SJCRH30 (cell line): ENCODE measurements at regions not wholly inside any gene's neighbourhood (a gene's known extent, or its start where the extent isn't known, plus 50 kb on each side); places are given as distances from the start of the nearest gene placed in this dataset.
A peak's percentile ranks its signal among the peaks of the same experiment; 100 is the strongest.

ENCODE experiments used
- DNase-seq, 2 experiments: peaks; one replicate each; pipeline ENCODE4 v3.0.0-alpha.2; 2015 to 2020
- H3K27ac ChIP-seq: fragments of 250-450 bp; sonication (Bioruptor Pico); 2 replicates; pipeline ENCODE4 v1.5.1; 2020; ENCODE audit warnings: mild to moderate bottlenecking, moderate library complexity
- H3K27me3 ChIP-seq: fragments of 250-450 bp; sonication (Bioruptor Pico); 2 replicates; pipeline ENCODE4 v1.5.1; 2020; ENCODE audit warnings: mild to moderate bottlenecking, moderate library complexity
- H3K36me3 ChIP-seq: fragments of 250-450 bp; sonication (Bioruptor Pico); 2 replicates; pipeline ENCODE4 v1.5.1; 2020; ENCODE audit warnings: mild to moderate bottlenecking, moderate library complexity
- H3K4me1 ChIP-seq: fragments of 250-450 bp; sonication (Bioruptor Pico); 2 replicates; pipeline ENCODE4 v1.5.1; 2020; ENCODE audit warnings: mild to moderate bottlenecking, moderate library complexity
- H3K4me3 ChIP-seq: fragments of 250-450 bp; sonication (Bioruptor Pico); 2 replicates; pipeline ENCODE4 v1.5.1; 2020; ENCODE audit warnings: mild to moderate bottlenecking, moderate library complexity
- H3K9me3 ChIP-seq: fragments of 250-450 bp; sonication (Bioruptor Pico); replicated peaks from 2 replicates; pipeline ENCODE4 v1.5.1; 2020; ENCODE audit warnings: mild to moderate bottlenecking, moderate library complexity

DNA sequence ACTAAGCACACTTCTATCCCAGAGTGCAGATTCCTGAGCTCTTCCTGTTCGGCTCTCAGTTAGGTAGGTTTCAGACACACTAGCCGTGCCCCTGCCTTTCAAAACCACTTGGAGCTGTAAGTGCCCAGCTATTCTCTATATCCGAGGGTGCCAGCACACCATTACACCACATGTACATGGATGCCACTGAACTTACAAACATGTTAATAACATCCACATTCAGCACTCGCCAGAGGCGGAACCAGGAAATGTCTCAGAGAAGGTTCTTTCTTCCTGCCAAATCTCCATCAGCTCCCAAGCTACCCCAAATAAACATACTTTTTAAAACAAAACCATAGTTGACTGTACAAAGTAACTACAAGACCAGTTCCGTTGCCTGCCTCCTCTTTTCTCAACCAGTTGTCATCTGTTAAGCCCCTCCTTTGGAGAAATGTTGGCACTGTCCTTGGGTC, 78.4 kb upstream of the CTTNBP2NL start:
- H3K36me3 ChIP-seq: no peaks in the 10 kb centered on the region
- peak overlapping the region; percentile 72 for H3K27ac ChIP-seq
- no peaks in the 10 kb centered on the region for H3K9me3 ChIP-seq
- H3K4me1 ChIP-seq: peaks cover 43% of the 10 kb centered on the region
- peak overlapping the region; percentile 15 for H3K4me3 ChIP-seq
- peak; percentile 53 to 60 for DNase-seq
- H3K27me3 ChIP-seq: no peaks in the 10 kb centered on the region

DNA sequence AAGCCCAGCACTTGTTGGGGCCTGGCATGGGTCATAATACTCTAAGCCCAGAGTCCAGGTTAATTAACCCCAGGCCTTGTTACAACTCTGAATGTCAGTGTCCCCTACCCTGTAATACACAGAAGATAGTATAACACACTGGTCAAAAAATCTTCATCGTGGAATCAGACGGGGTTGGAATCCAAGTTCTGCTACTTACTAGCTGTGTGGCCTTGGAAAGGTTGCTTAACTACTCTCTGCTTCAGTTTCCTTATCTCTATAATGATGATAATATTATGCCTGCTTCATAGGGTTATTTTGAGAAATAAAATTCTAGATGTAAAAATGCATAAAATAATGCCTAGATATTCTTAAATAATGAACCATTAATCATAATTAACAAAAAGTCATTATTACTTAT, 77.8 kb upstream of the CTTNBP2NL start:
- no peaks in the 10 kb centered on the region for H3K27me3 ChIP-seq
- no peaks in the 10 kb centered on the region for H3K9me3 ChIP-seq
- H3K27ac ChIP-seq: peak overlapping the region; percentile 72
- no peak for DNase-seq
- no peaks in the 10 kb centered on the region for H3K36me3 ChIP-seq
- no peak overlapping the region for H3K4me3 ChIP-seq
- peaks cover 44% of the 10 kb centered on the region for H3K4me1 ChIP-seq

DNA sequence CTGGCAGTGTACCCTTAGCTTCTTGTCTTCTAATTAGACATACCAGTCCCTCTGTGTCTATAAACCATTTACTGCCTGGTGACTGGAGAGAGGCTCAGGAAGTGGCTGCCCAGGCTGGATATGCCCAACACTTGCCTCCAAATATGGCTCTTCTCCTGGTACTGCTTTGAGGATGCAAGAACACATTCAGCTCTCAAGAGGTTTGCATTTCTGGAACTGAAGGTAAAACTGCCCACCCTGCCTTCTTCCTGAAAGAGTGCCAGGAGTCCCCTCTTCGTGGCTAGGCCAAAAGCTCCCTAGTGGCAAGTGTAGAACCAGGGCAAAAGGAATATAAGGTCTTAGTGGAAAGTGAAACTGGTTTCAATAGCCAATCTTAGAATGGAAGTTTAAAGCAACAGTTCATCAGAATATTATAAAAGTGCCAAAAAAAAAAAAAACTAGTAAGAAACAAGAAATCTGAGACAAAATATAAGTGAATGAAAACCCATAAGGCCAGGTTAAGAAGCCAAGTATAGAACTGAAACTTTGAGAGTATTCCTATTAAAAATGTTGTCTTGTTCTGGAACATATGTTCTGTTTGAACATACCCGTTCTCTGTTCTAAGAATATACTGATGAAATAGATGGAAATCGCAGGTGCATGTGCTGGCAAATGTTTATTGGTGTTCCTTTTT, 77.2 kb upstream of the CTTNBP2NL start:
- H3K27ac ChIP-seq: no peak overlapping the region; the same call in 1 of the 2 replicates
- peaks cover 44% of the 10 kb centered on the region for H3K4me1 ChIP-seq
- no peaks in the 10 kb centered on the region for H3K9me3 ChIP-seq
- no peaks in the 10 kb centered on the region for H3K36me3 ChIP-seq
- no peaks in the 10 kb centered on the region for H3K27me3 ChIP-seq
- DNase-seq: no peak
- H3K4me3 ChIP-seq: no peak overlapping the region

DNA sequence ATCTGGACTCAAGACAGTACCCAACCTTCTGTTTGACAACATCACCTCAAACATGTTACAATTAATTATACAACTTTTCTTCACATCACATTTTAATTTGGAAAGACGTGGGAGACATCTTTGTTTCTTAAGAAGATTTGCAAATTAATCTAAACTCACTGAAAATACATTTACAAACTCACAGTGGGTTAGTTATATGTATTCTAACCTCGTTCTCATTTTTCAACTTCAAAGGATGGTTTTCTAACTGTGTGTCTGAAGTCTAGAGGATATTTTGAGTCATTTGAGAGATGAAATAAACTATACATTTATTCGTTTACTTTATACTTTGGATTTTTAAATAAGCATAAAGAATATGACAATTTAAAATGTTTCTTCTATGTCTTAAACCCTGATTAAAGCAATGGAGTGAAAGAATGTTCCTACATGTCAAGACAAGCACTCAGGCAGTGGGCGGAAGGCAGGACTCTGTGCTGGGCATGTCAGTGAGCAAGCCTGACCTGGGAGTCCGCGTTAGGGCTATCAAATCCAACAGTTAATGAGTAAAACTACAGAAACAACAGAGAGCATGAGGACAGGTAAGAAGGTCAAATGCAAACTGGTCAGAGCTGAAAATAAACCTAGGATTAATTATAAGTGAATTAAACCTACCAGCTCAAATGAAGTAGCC, 76.5 kb upstream of the CTTNBP2NL start:
- no peaks in the 10 kb centered on the region for H3K27me3 ChIP-seq
- H3K4me1 ChIP-seq: peaks cover 43% of the 10 kb centered on the region
- H3K36me3 ChIP-seq: no peaks in the 10 kb centered on the region
- H3K9me3 ChIP-seq: no peaks in the 10 kb centered on the region
- no peak for DNase-seq
- no peak overlapping the region for H3K4me3 ChIP-seq
- no peak overlapping the region for H3K27ac ChIP-seq

DNA sequence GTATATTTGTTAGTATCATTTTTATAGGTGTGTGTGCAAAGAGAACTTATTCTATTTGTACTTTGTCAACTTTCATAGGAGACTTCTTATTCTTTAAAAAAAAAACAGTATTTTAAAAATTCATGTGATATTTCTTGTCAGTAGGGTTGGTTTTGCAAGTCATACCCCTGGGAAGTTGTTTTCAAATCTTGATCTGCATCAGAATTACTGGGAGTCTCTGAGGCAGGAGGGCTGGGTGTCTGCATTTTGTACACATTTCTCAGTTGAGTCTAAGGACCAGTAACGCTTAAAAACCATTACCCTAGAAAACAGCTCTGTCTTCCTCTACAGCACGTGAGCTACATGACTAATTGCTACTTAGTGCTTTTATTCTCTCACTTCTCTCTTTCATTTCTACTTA, 76.0 kb upstream of the CTTNBP2NL start:
- no peaks in the 10 kb centered on the region for H3K27me3 ChIP-seq

DNA sequence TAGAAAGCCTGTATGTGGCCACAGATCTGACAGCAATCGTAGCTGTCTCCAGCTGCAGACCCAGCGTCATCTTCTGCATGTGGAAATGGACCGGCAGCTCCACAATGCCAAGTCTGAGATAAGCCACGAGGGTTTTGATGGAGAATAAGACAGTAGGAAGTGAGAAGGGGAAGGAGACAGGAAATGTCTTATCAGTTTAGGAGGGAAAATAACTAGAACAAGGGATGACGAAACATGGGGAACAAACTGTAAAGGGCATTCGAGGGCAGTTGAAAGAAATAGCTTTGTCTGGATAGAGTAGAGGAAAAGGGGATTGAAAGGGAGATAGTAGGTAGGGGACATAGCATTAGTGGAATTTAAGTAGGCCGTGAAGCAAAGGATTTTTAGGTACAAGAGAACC, 74.0 kb upstream of the CTTNBP2NL start:
- Histone ChIP-seq H3K27me3 (no peaks in the 10 kb centered on the region), H3K4me1 (peaks cover 37% of the 10 kb centered on the region), H3K36me3 (no peaks in the 10 kb centered on the region), H3K27ac (no peak overlapping the region), H3K4me3 (no peak overlapping the region), H3K9me3 (no peaks in the 10 kb centered on the region)
- no peak for DNase-seq

More for the DNA sequence above, 76.0 kb upstream of the CTTNBP2NL start:
- peaks cover 45% of the 10 kb centered on the region for H3K4me1 ChIP-seq
- H3K27ac ChIP-seq: no peak overlapping the region
- H3K9me3 ChIP-seq: no peaks in the 10 kb centered on the region
- no peaks in the 10 kb centered on the region for H3K36me3 ChIP-seq
- no peak for DNase-seq
- no peak overlapping the region for H3K4me3 ChIP-seq

DNA sequence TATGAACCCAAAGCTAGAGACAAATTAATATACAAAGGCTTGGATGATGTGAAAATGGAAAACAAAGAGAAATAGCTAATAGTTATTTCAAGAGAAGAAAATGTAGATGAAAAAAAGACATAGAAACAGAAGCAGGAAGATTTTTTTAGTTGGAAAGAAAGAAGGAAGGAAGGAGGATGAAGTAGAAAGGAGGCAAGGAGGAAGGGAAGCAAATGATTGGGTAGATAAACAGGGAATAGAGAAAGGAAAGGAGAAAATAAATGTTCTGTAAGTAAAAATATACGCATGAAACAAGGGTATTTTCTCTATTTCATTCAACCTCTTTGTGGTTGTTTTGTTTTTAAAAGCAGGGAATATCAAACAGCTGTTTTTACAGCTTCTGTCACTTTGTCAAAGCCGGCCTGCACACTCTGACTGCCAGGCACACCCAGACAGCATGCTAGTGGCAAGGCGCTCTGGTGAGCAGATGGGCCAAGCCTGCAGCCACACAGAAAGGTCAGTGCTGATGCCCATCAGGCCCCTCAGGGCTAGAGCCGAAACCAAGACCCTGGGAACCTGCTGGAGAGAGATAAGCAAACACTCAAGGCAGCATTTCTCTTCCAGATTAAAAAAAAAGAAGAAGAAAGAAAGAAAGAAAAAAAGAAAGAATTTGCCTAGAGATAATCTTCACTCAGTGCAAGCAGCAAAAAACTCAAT, 72.9 kb upstream of the CTTNBP2NL start:
- DNase-seq: peak; percentile 42 to 48
- Histone ChIP-seq H3K27me3 (no peaks in the 10 kb centered on the region), H3K36me3 (no peaks in the 10 kb centered on the region)

DNA sequence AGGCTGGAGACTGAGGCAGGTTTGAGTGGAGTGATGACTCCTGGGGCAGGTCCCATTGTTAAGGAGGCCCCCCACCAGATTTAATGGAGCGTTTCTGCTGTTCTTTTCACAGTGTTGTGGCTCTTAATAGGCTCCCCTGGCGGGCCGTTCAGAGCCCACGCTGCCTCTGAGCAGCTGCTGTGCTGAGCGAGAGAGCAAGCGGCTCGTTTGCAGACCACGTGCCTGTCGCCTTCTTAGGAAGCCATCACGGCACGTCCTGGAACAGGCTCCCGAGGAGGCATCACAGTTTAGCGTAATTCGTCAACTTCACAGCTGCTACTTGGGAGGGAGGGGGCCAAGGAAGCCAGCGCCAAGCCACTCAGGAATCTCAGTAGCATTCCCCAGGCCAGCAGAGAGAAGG, 70.5 kb upstream of the CTTNBP2NL start:
- peak; percentile 73 for DNase-seq
- H3K4me3 ChIP-seq: no peak overlapping the region
- H3K9me3 ChIP-seq: no peaks in the 10 kb centered on the region
- peaks cover 26% of the 10 kb centered on the region; the same call in 1 of the 2 replicates for H3K4me1 ChIP-seq
- no peaks in the 10 kb centered on the region for H3K36me3 ChIP-seq
- H3K27me3 ChIP-seq: no peaks in the 10 kb centered on the region
- peak overlapping the region; percentile 36 for H3K27ac ChIP-seq

More for the DNA sequence above, 72.9 kb upstream of the CTTNBP2NL start:
- peaks cover 29% of the 10 kb centered on the region for H3K4me1 ChIP-seq
- no peaks in the 10 kb centered on the region for H3K9me3 ChIP-seq
- H3K4me3 ChIP-seq: no peak overlapping the region
- no peak overlapping the region for H3K27ac ChIP-seq

DNA sequence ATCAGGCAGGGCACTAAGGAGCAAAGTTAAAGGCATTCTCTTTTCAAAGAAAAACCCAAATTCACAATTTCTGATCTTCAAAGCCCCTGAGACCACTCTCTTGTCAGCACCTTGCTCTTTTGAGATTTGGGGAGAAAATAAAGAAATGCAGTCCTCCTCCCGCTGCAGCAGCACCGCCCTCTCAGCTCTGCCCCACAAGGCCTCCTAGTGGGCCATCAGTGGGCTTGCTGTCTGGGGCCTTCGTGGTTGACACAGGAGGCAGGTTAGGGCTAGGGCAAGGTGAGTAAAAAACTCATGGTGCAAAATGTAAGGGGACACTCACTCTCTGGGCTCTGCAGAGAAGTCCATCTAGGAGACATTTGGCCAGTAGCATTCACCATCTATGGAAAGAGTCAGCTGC, 67.4 kb upstream of the CTTNBP2NL start:
- Histone ChIP-seq H3K27ac (no peak overlapping the region), H3K36me3 (no peaks in the 10 kb centered on the region), H3K9me3 (no peaks in the 10 kb centered on the region), H3K4me1 (peaks cover 45% of the 10 kb centered on the region), H3K4me3 (no peak overlapping the region), H3K27me3 (no peaks in the 10 kb centered on the region)
- no peak for DNase-seq

DNA sequence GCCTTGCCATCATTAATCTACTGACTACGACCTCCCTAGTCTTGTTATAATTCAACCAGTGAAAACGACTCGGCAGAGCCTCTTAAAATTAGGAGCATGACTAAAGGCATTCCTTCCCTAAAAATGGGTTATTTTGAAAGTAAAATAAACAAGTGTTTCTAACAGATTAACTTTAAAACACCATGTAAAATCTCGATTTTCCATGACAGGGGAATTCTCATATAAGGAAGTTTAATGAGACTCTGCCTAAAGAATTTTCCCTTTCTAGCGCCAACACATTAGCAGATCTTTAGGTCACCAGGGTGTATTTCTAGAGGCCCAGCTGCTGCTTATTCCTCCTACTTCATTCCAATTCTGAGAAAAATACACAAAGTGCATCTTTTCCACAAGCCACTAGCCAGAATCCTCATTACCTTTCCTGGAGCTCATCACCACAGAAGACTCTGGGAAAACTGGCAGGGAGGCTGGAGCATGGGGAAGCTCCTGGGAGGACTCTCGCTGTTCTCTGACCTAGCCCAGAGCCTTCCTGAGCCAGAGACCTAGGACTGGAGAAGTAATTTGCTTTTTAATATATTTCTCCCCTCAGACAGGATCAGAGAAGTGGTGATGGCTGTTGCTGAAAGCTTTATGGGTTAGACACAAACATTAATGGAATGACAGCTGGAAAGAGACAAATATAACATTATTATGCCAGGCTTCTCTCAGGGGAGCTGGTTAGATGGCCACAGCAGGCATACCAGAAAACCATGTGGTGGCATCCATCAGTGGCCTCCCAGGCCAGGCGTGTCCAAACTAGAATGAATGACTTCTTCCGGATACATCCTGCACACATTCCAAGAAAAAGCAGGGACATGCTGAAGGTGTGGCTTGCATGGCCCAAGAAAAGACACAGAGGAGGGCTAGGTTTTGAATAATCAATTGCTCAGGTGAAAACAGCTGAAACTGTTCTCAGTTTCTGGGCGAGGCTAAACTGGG, 63.6 kb upstream of the CTTNBP2NL start:
- no peaks in the 10 kb centered on the region for H3K27me3 ChIP-seq
- peak overlapping the region; percentile 11 for H3K4me3 ChIP-seq
- H3K27ac ChIP-seq: peak overlapping the region; percentile 97
- H3K9me3 ChIP-seq: no peaks in the 10 kb centered on the region
- H3K4me1 ChIP-seq: peaks cover 40% of the 10 kb centered on the region
- peak; percentile 91 to 92 for DNase-seq
- H3K36me3 ChIP-seq: no peaks in the 10 kb centered on the region

DNA sequence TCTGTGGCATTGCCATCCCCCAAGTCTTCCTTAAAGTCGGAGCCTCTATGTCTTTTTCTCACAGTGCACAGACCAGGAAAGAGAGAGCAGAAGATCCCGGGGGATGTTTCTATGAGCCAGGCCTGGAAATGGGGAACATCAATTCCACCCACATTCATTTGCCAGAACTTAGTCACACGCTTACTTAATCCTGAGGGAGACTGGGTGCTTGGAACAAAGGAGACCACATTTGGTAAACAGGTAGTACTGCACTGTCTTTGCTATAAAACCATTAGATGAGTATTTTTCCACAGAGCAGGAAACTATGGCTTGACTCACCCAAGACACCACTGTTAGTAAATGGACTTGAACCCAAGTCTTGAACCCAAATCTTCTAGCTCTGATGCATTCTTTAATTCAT, 60.7 kb upstream of the CTTNBP2NL start:
- peaks cover 39% of the 10 kb centered on the region for H3K4me1 ChIP-seq
- no peaks in the 10 kb centered on the region for H3K36me3 ChIP-seq
- H3K27me3 ChIP-seq: no peaks in the 10 kb centered on the region
- H3K27ac ChIP-seq: no peak overlapping the region
- DNase-seq: no peak
- no peak overlapping the region for H3K4me3 ChIP-seq
- peaks cover 5% of the 10 kb centered on the region; the same call in 1 of the 2 replicates for H3K9me3 ChIP-seq

DNA sequence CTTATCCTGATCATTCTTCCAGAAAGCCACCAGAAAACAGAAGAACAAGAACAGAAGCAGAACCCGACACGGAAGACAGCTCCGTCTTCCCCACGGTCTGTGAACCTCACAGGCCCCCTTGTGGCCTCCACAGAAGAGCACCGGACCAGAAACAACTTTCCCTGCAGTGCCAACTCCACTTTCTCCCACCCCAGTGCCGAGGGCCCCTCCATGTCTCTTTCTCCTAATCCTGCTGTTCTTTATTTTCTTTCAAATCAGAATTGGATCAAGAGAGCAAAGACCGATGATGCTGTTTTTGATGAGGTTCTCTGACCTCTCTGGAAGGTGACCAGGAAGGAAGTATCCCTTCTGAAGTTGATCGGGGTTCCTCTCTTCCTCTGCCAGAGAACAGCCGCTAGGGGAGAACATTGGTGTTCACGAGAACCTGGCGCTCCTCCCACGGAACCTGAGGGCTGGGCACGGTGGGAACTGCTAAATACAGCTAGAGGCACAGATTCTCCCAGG, 58.9 kb upstream of the CTTNBP2NL start:
- H3K27me3 ChIP-seq: no peaks in the 10 kb centered on the region
- peak; percentile 47 to 66 for DNase-seq
- no peak overlapping the region for H3K4me3 ChIP-seq
- peaks cover 5% of the 10 kb centered on the region; the same call in 1 of the 2 replicates for H3K9me3 ChIP-seq
- peaks cover 22% of the 10 kb centered on the region for H3K4me1 ChIP-seq
- H3K27ac ChIP-seq: no peak overlapping the region
- H3K36me3 ChIP-seq: no peaks in the 10 kb centered on the region

DNA sequence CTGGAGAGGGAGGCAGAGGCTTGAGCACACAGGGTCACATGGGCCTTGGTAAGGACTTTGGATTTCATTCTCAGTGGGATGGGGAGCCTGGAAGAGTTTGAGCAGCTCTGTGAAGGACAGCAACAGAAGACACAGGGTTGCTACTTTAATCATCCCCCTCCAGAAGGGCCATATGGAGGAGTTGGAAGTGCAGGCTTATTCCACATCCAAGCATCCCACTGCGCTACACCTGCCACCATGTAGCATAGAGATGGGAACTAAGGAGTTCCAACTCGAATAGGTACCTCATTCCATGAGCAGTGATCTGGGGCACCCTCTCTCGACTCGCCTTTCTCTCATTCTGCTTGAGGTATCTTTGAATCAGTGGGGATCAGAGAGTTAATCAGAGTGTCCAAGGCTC, 54.0 kb upstream of the CTTNBP2NL start:
- Histone ChIP-seq H3K4me1 (peaks cover 15% of the 10 kb centered on the region), H3K36me3 (no peaks in the 10 kb centered on the region), H3K4me3 (no peak overlapping the region), H3K27me3 (no peaks in the 10 kb centered on the region), H3K27ac (peak overlapping the region; percentile 19; the same call in 1 of the 2 replicates), H3K9me3 (peaks cover 5% of the 10 kb centered on the region; the same call in 1 of the 2 replicates)
- DNase-seq: no peak

DNA sequence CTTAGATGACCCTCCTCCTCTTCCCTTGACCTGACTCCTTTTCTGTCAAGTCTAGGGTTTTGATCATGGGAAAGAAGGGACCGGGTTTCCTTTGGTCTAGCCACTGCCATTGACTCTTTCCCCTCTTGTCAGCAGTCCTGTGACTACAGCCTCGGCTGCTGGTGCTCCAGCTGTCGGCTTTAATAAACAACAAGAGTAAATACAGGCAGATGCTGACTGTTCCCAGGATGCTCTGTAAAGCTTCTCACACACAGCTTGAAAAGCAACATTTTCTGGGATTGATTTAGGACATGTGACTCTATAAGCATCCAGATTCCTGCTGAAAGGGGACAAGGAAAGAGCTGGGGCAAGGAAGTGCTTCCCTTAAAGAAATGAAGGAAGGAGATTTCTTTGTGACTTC, 53.5 kb upstream of the CTTNBP2NL start:
- Histone ChIP-seq H3K9me3 (peaks cover 5% of the 10 kb centered on the region; the same call in 1 of the 2 replicates), H3K27me3 (no peaks in the 10 kb centered on the region), H3K4me1 (peaks cover 15% of the 10 kb centered on the region), H3K27ac (peak overlapping the region; percentile 19; the same call in 1 of the 2 replicates), H3K36me3 (no peaks in the 10 kb centered on the region), H3K4me3 (no peak overlapping the region)
- DNase-seq: peak; percentile 39 to 59
